ELF-1 (cell line): ENCODE measurements at regions not wholly inside any gene's neighbourhood (a gene's known extent, or its start where the extent isn't known, plus 50 kb on each side); places are given as distances from the start of the nearest gene placed in this dataset.
A peak's percentile ranks its signal among the peaks of the same experiment; 100 is the strongest.

Experiments
- DNase-seq: peaks from one replicate; pipeline ENCODE4 v3.0.0-alpha.2; 2016; ENCODE audit warnings: low read depth, low spot score

GRCh38 chr21:36554411-36555157 is 74.7 kb upstream of the CLDN14 start:
- no peak for DNase-seq

- DNase-seq: no peak
Observed at GRCh38 chr21:36555199-36555800, 75.4 kb upstream of the CLDN14 start.

- DNase-seq: no peak
Observed at GRCh38 chr21:36557316-36557715, 77.4 kb upstream of the CLDN14 start.

- no peak for DNase-seq
Observed at GRCh38 chr21:36560933-36561575, 81.1 kb upstream of the CLDN14 start.

- DNase-seq: no peak
Observed at GRCh38 chr21:36563341-36563926, 83.5 kb upstream of the CLDN14 start.

- no peak for DNase-seq
Observed at GRCh38 chr21:36564647-36565046, 84.7 kb upstream of the CLDN14 start.

- DNase-seq: no peak
Observed at GRCh38 chr21:36565540-36565939, 85.6 kb upstream of the CLDN14 start.

GRCh38 chr21:36566644-36567043 is 86.7 kb upstream of the CLDN14 start:
- no peak for DNase-seq

- no peak for DNase-seq
Observed at GRCh38 chr21:36567216-36567885, 87.4 kb upstream of the CLDN14 start.

GRCh38 chr21:36569511-36569910 is 89.6 kb upstream of the CLDN14 start:
- DNase-seq: no peak

GRCh38 chr21:36571556-36571955 is 91.6 kb upstream of the CLDN14 start:
- no peak for DNase-seq

- DNase-seq: no peak
Observed at GRCh38 chr21:36572039-36572438, 92.1 kb upstream of the CLDN14 start.

GRCh38 chr21:36575306-36575705 is 95.4 kb upstream of the CLDN14 start:
- no peak for DNase-seq

- no peak for DNase-seq
Observed at GRCh38 chr21:36576441-36576840, 96.5 kb upstream of the CLDN14 start.

GRCh38 chr21:36579898-36580297 is 100.0 kb upstream of the CLDN14 start:
- no peak for DNase-seq

- no peak for DNase-seq
Observed at GRCh38 chr21:36582271-36582670, 102.3 kb upstream of the CLDN14 start.

GRCh38 chr21:36583591-36583990 is 103.7 kb upstream of the CLDN14 start:
- no peak for DNase-seq

GRCh38 chr21:36584980-36585940 is 105.3 kb upstream of the CLDN14 start:
- DNase-seq: no peak

GRCh38 chr21:36587388-36587787 is 107.5 kb upstream of the CLDN14 start:
- no peak for DNase-seq

- DNase-seq: peak; percentile 49
Observed at GRCh38 chr21:36589352-36589971, 109.5 kb upstream of the SIM2 start.
